ENCODE measurements at regions not wholly inside any gene's neighbourhood (a gene's known extent, or its start where the extent isn't known, plus 50 kb on each side); places are given as distances from the start of the nearest gene placed in this dataset.
A peak's percentile ranks its signal among the peaks of the same experiment; 100 is the strongest.

- Histone ChIP-seq H3K4me2 (ENCODE audit: low read length) (no peak overlapping the region), H2AFZ (ENCODE audit: low read depth, low read length) (no peak overlapping the region), H3K9ac (ENCODE audit: low read length) (no peak overlapping the region), H3K27ac (ENCODE audit: low read depth, low read length) (peak overlapping the region; percentile 17), H3K36me3 (ENCODE audit: insufficient read depth, low read length) (no peaks in the 10 kb centered on the region), H3K27me3 (ENCODE audit: insufficient read depth, low read length) (no peaks in the 10 kb centered on the region), H3K4me3 (ENCODE audit: insufficient read depth, low read depth, low read length) (no peak overlapping the region), H3K4me1 (ENCODE audit: insufficient read depth, low read length) (no peaks in the 10 kb centered on the region), H3K79me2 (ENCODE audit: insufficient read depth, low read length) (no peaks in the 10 kb centered on the region), H4K20me1 (ENCODE audit: insufficient read depth, low read length) (no peaks in the 10 kb centered on the region), H3K9me3 (ENCODE audit: insufficient read depth, low read depth, low read length) (no peaks in the 10 kb centered on the region)
- Mint-ChIP-seq H3K27ac (ENCODE audit: unreplicated experiment) (peak overlapping the region; percentile 16), H3K4me1 (ENCODE audit: low read depth, unreplicated experiment) (peaks cover 2% of the 10 kb centered on the region), H3K36me3 (ENCODE audit: low read depth, unreplicated experiment) (no peaks in the 10 kb centered on the region), H3K9me3 (ENCODE audit: unreplicated experiment) (no peaks in the 10 kb centered on the region), H3K27me3 (ENCODE audit: low read depth, unreplicated experiment) (no peaks in the 10 kb centered on the region), H3K4me3 (ENCODE audit: unreplicated experiment) (no peak overlapping the region)
- DNase-seq (ENCODE audit: low read depth), result peak; percentile 15
- no peak for FAIRE-seq
- TF ChIP-seq CTCF (IDR thresholded peaks at IDR 0.05; ENCODE audit: insufficient read depth, low read depth, low read length) (no peak), EZH2 (IDR thresholded peaks at IDR 0.05; ENCODE audit: insufficient read depth, low read length) (no peak)
Measured at GRCh38 chr7:120170834-120171233, 102.1 kb upstream of the KCND2 start.

DNA sequence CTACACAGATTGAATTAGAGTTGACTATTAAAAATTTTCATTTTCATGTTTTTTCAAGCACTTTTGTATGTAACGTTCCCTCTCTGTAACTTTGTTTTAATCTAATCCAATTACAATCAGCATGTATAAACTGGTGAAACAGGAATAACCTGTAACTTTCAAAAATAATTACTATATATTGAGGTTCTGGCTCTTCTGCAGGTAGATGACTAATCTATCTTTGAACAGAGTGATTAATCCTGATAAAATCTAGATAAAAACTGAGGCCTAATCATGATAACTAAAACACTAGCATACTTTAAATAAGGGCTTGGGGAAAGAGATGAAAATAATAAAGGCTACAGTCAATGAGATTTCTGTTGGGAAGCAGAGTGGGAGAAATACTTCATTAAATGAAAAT is 101.6 kb upstream of the KCND2 start:
- Histone ChIP-seq H3K9me3 (ENCODE audit: insufficient read depth, low read depth, low read length) (no peaks in the 10 kb centered on the region), H2AFZ (ENCODE audit: low read depth, low read length) (no peak overlapping the region), H3K27me3 (ENCODE audit: insufficient read depth, low read length) (no peaks in the 10 kb centered on the region), H3K4me1 (ENCODE audit: insufficient read depth, low read length) (no peaks in the 10 kb centered on the region), H3K4me2 (ENCODE audit: low read length) (no peak overlapping the region), H3K27ac (ENCODE audit: low read depth, low read length) (no peak overlapping the region), H4K20me1 (ENCODE audit: insufficient read depth, low read length) (no peaks in the 10 kb centered on the region), H3K4me3 (ENCODE audit: insufficient read depth, low read depth, low read length) (no peak overlapping the region), H3K79me2 (ENCODE audit: insufficient read depth, low read length) (no peaks in the 10 kb centered on the region), H3K9ac (ENCODE audit: low read length) (no peak overlapping the region), H3K36me3 (ENCODE audit: insufficient read depth, low read length) (no peaks in the 10 kb centered on the region)
- H3K27ac Mint-ChIP-seq (ENCODE audit: unreplicated experiment), result no peak overlapping the region
- FAIRE-seq, result no peak
- no peak for DNase-seq (ENCODE audit: low read depth)
- H3K4me1 Mint-ChIP-seq (ENCODE audit: low read depth, unreplicated experiment), result peaks cover 2% of the 10 kb centered on the region
- H3K9me3 Mint-ChIP-seq (ENCODE audit: unreplicated experiment), result no peaks in the 10 kb centered on the region
- H3K36me3 Mint-ChIP-seq (ENCODE audit: low read depth, unreplicated experiment), result no peaks in the 10 kb centered on the region
- no peaks in the 10 kb centered on the region for H3K27me3 Mint-ChIP-seq (ENCODE audit: low read depth, unreplicated experiment)
- TF ChIP-seq EZH2 (IDR thresholded peaks at IDR 0.05; ENCODE audit: insufficient read depth, low read length) (no peak), CTCF (IDR thresholded peaks at IDR 0.05; ENCODE audit: insufficient read depth, low read depth, low read length) (no peak)
- H3K4me3 Mint-ChIP-seq (ENCODE audit: unreplicated experiment), result no peak overlapping the region

- Histone ChIP-seq H3K4me2 (ENCODE audit: low read length) (no peak overlapping the region), H3K79me2 (ENCODE audit: insufficient read depth, low read length) (no peaks in the 10 kb centered on the region), H3K27ac (ENCODE audit: low read depth, low read length) (no peak overlapping the region), H2AFZ (ENCODE audit: low read depth, low read length) (no peak overlapping the region), H3K9me3 (ENCODE audit: insufficient read depth, low read depth, low read length) (no peaks in the 10 kb centered on the region), H3K4me1 (ENCODE audit: insufficient read depth, low read length) (no peaks in the 10 kb centered on the region), H3K36me3 (ENCODE audit: insufficient read depth, low read length) (no peaks in the 10 kb centered on the region), H3K9ac (ENCODE audit: low read length) (no peak overlapping the region), H3K4me3 (ENCODE audit: insufficient read depth, low read depth, low read length) (no peak overlapping the region), H4K20me1 (ENCODE audit: insufficient read depth, low read length) (no peaks in the 10 kb centered on the region), H3K27me3 (ENCODE audit: insufficient read depth, low read length) (no peaks in the 10 kb centered on the region)
- no peak overlapping the region for H3K4me3 Mint-ChIP-seq (ENCODE audit: unreplicated experiment)
- no peaks in the 10 kb centered on the region for H3K36me3 Mint-ChIP-seq (ENCODE audit: low read depth, unreplicated experiment)
- DNase-seq (ENCODE audit: low read depth), result no peak
- TF ChIP-seq CTCF (IDR thresholded peaks at IDR 0.05; ENCODE audit: insufficient read depth, low read depth, low read length) (no peak), EZH2 (IDR thresholded peaks at IDR 0.05; ENCODE audit: insufficient read depth, low read length) (no peak)
- FAIRE-seq, result no peak
- no peak overlapping the region for H3K27ac Mint-ChIP-seq (ENCODE audit: unreplicated experiment)
- no peaks in the 10 kb centered on the region for H3K9me3 Mint-ChIP-seq (ENCODE audit: unreplicated experiment)
- no peaks in the 10 kb centered on the region for H3K4me1 Mint-ChIP-seq (ENCODE audit: low read depth, unreplicated experiment)
- H3K27me3 Mint-ChIP-seq (ENCODE audit: low read depth, unreplicated experiment), result no peaks in the 10 kb centered on the region
Measured at GRCh38 chr7:120180221-120180620, 92.8 kb upstream of the KCND2 start.

Measured in astrocyte (in vitro differentiated cells and primary cell).